GM12878 (cell line): ENCODE measurements at regions not wholly inside any gene's neighbourhood (a gene's known extent, or its start where the extent isn't known, plus 50 kb on each side); places are given as distances from the start of the nearest gene placed in this dataset.

Experiments used
- ATAC-seq: fragments of 200-7000 bp; cut with Tn5 transposase; 3 replicates; pipeline ENCODE4 v1.9.1; 2020; ENCODE audit warnings: mild to moderate bottlenecking, moderate library complexity
- BruUV-seq: library from RNA; stranded (reverse); fragments of 400-500 nt; replicated peaks from 2 replicates; lab custom pipeline; 2021; lab: Mats Ljungman, UMichigan
- CTCF ChIA-PET: fragments of 300-600 bp; sonication (Branson Sonifier 250); formaldehyde crosslinking; extraction: SDS; loops from one replicate; lab custom pipeline; 2021; ENCODE audit warnings: inconsistent platforms; lab: Yijun Ruan, JAX
- POLR2A ChIA-PET: fragments of 350-600 bp; formaldehyde crosslinking; extraction: SDS; loops from one replicate; lab custom pipeline; 2021; ENCODE audit warnings: inconsistent platforms; lab: Charles Lee
- RAD21 ChIA-PET: fragments of 300-600 bp; sonication (Branson Sonifier 250); formaldehyde crosslinking; loops from one replicate; lab custom pipeline; 2023; ENCODE audit warnings: antibody characterized with exemption; ENCODE audit not compliant: unreplicated experiment; lab: Charles Lee
- SMC1A ChIA-PET: fragments of 300-600 bp; sonication (Branson Sonifier 250); formaldehyde crosslinking; loops from one replicate; lab custom pipeline; 2023; ENCODE audit not compliant: unreplicated experiment, uncharacterized antibody; lab: Charles Lee
- DNase-seq: peaks from one replicate; pipeline ENCODE4 v3.0.0-alpha.2; 2011; ENCODE audit warnings: low read depth, low spot score
- FAIRE-seq: peaks from 3 replicates; lab custom pipeline; 2011; peaks lifted over from hg19 to GRCh38; lab: Jason Lieb, UNC
- H2AFZ ChIP-seq: 2 replicates; pipeline ENCODE4 v1.6.0; 2011; ENCODE audit warnings: low read depth, low read length, control low read depth; ENCODE audit not compliant: control insufficient read depth
- H3K27ac ChIP-seq: 2 replicates; pipeline ENCODE4 v1.5.1; 2011; ENCODE audit warnings: control low read depth; ENCODE audit not compliant: control insufficient read depth, insufficient read depth
- H3K27me3 ChIP-seq, 2 experiments: replicated peaks in 1 of 2; 2 replicates each; pipeline versions ENCODE4 v1.6.0 to v1.6.1; 2011; ENCODE audit warnings: low read length in 1 of 2; ENCODE audit not compliant: control insufficient read depth in 2 of 2, insufficient read depth in 2 of 2
- H3K36me3 ChIP-seq, 2 experiments: 2 replicates each; pipeline ENCODE4 v1.5.1; 2011; ENCODE audit warnings: low read length in 1 of 2; ENCODE audit not compliant: control insufficient read depth in 2 of 2, insufficient read depth in 2 of 2
- H3K4me1 ChIP-seq: 2 replicates; pipeline ENCODE4 v1.6.1; 2011; ENCODE audit warnings: mild to moderate bottlenecking, low read length, moderate library complexity, mixed read lengths; ENCODE audit not compliant: control insufficient read depth, insufficient read depth
- H3K4me2 ChIP-seq: 2 replicates; pipeline ENCODE4 v1.6.0; 2011; ENCODE audit warnings: control low read depth; ENCODE audit not compliant: control insufficient read depth, insufficient read depth
- H3K4me3 ChIP-seq: fragments of 200-600 bp; sonication (generic); 2 replicates; pipeline ENCODE4 v1.5.1; 2016
- H3K79me2 ChIP-seq: 2 replicates; pipeline ENCODE4 v1.6.0; 2011; ENCODE audit warnings: low read length; ENCODE audit not compliant: control insufficient read depth, insufficient read depth
- H3K9ac ChIP-seq: 2 replicates; pipeline ENCODE4 v1.8.0; 2011; ENCODE audit warnings: low read length, control low read depth, mixed read lengths; ENCODE audit not compliant: control insufficient read depth, insufficient read depth
- H3K9me3 ChIP-seq: replicated peaks from 3 replicates; pipeline ENCODE4 v1.5.1; 2011; ENCODE audit warnings: mild to moderate bottlenecking, low read length; ENCODE audit not compliant: control insufficient read depth, insufficient read depth
- H4K20me1 ChIP-seq: 2 replicates; pipeline ENCODE4 v1.6.0; 2011; ENCODE audit not compliant: control insufficient read depth, insufficient read depth
- CBX3 ChIP-seq: fragments of 200-600 bp; sonication (generic); IDR thresholded peaks from 2 replicates; pipeline ENCODE4 v1.6.1; 2016; ENCODE audit warnings: low read depth, borderline replicate concordance
- E2F8 ChIP-seq: fragments of 450-650 bp; IDR thresholded peaks from 2 replicates; pipeline ENCODE4 v1.6.1; 2018; ENCODE audit warnings: mild to moderate bottlenecking, low read depth, moderate library complexity; ENCODE audit not compliant: partially characterized antibody
- E4F1 ChIP-seq: fragments of 450-650 bp; IDR thresholded peaks from 2 replicates; pipeline ENCODE4 v1.6.1; 2018; ENCODE audit warnings: borderline replicate concordance, mild to moderate bottlenecking; ENCODE audit not compliant: partially characterized antibody
- MYC ChIP-seq: IDR thresholded peaks from 2 replicates; pipeline ENCODE4 v1.6.1; 2011; ENCODE audit warnings: mild to moderate bottlenecking, low read length, moderate library complexity, inconsistent platforms; ENCODE audit not compliant: insufficient read depth, insufficient replicate concordance, insufficient read length, severe bottlenecking
- RCOR1 ChIP-seq: conservative IDR thresholded peaks from 2 replicates; pipeline ENCODE4 v1.6.1; 2012; ENCODE audit warnings: low read depth, low read length, improper control_type of control experiment
- SMAD5 ChIP-seq: IDR thresholded peaks from 2 replicates; pipeline ENCODE4 v1.6.1; 2016; ENCODE audit warnings: antibody characterized with exemption, low read depth
- SREBF1 ChIP-seq: IDR thresholded peaks from 2 replicates; pipeline ENCODE4 v1.6.1; 2012; ENCODE audit warnings: mild to moderate bottlenecking, low read length
- SREBF2 ChIP-seq: IDR thresholded peaks from 2 replicates; pipeline ENCODE4 v1.6.1; 2012; ENCODE audit warnings: mild to moderate bottlenecking, low read length
- TCF12 ChIP-seq: IDR thresholded peaks from 2 replicates; pipeline ENCODE4 v1.6.1; 2011; ENCODE audit warnings: low read depth, mild to moderate bottlenecking, low read length
- YY1 ChIP-seq: IDR thresholded peaks from 2 replicates; pipeline ENCODE4 v1.6.1; 2011; ENCODE audit warnings: low read depth, mild to moderate bottlenecking, low read length
- ZNF207 ChIP-seq: fragments of 450-650 bp; IDR thresholded peaks from 2 replicates; pipeline ENCODE4 v1.6.1; 2014; ENCODE audit warnings: antibody characterized with exemption, mild to moderate bottlenecking, borderline replicate concordance
- ZZZ3 ChIP-seq: IDR thresholded peaks from 2 replicates; pipeline ENCODE4 v1.6.1; 2011; ENCODE audit warnings: low read depth; ENCODE audit not compliant: control insufficient read depth, insufficient read length
- WGBS: methylation state at CpG from one replicate; pipeline ENCODE4 v1.1.6; 2016; ENCODE audit warnings: low lambda C conversion rate; ENCODE audit not compliant: insufficient replicate concordance, insufficient coverage; ENCODE audit errors: missing lambda C conversion rate; 5-methylcytosine and 5-hydroxymethylcytosine counted together
- in situ Hi-C: fragments of 300-500 bp; cut with MboI; formaldehyde crosslinking; loops from 9 replicates; pipeline ENCODE4 v1.14.3; 2018; ENCODE audit warnings: mixed read lengths
- intact Hi-C: fragments of 100-400 bp; cut with micrococcal nuclease; formaldehyde crosslinking; loops from one replicate; pipeline ENCODE4 v1.14.2; 2022; ENCODE audit not compliant: unreplicated experiment

- H3K79me2 ChIP-seq = no peaks in the 10 kb centered on the region
- H2AFZ ChIP-seq = no peak overlapping the region
- TF ChIP-seq TCF12 (no peak), MYC (no peak)
- DNase-seq = no peak
- ChIA-PET POLR2A (no interaction called here), RAD21 (no interaction called here), SMC1A (interaction anchor here (1.4 kb wide), 1 partner anchor 9 kb away, joined by 3 read pairs; no protein-coding TSS in a partner anchor), CTCF (interaction anchor here (0.8 to 1.0 kb wide), 2 partner anchors 9 to 16 kb away, joined by 3 read pairs; no protein-coding TSS in a partner anchor)
- H3K4me3 ChIP-seq = no peak overlapping the region
- WGBS = 79% methylated on average over 3 of the region's 3 CpGs
- no peak overlapping the region for H3K4me2 ChIP-seq
- no peak for ATAC-seq
- no peaks in the 10 kb centered on the region for H3K4me1 ChIP-seq
- no peak overlapping the region for H3K9ac ChIP-seq
- no TSS peak for BruUV-seq
- in situ Hi-C loops (no loop called here), intact Hi-C loops (no loop called here)
- H3K27ac ChIP-seq = no peak overlapping the region
- no peaks in the 10 kb centered on the region for H3K9me3 ChIP-seq
- H3K36me3 ChIP-seq = no peaks in the 10 kb centered on the region
- no peaks in the 10 kb centered on the region for H4K20me1 ChIP-seq
- H3K27me3 ChIP-seq = no peaks in the 10 kb centered on the region
- no peak for FAIRE-seq
Measured at GRCh38 chr13:33913829-33914228, 95.9 kb downstream of the RFC3 start.

- H4K20me1 ChIP-seq = no peaks in the 10 kb centered on the region
- H3K4me3 ChIP-seq = no peak overlapping the region
- intact Hi-C loops = no loop called here
- H3K27me3 ChIP-seq = no peaks in the 10 kb centered on the region
- no peaks in the 10 kb centered on the region for H3K79me2 ChIP-seq
- no peaks in the 10 kb centered on the region for H3K9me3 ChIP-seq
- FAIRE-seq (no peak), ATAC-seq (no peak), DNase-seq (no peak)
- no peaks in the 10 kb centered on the region for H3K36me3 ChIP-seq
- H3K9ac ChIP-seq = no peak overlapping the region
- ChIA-PET SMC1A (interaction anchor here (1.0 kb wide), 1 partner anchor 14 kb away, joined by 3 read pairs; no protein-coding TSS in a partner anchor), RAD21 (no interaction called here), CTCF (interaction anchor here (0.8 kb wide), 1 partner anchor 117 kb away, joined by 3 read pairs; no protein-coding TSS in a partner anchor), POLR2A (no interaction called here)
- in situ Hi-C loops = no loop called here
- H3K4me2 ChIP-seq = no peak overlapping the region
- no peak overlapping the region for H2AFZ ChIP-seq
- BruUV-seq = no TSS peak
- H3K27ac ChIP-seq = no peak overlapping the region
- no peaks in the 10 kb centered on the region for H3K4me1 ChIP-seq
- WGBS = 98% methylated on average over 4 of the region's 4 CpGs
- TF ChIP-seq CBX3 (no peak), SREBF2 (no peak), YY1 (no peak), E4F1 (no peak), SREBF1 (no peak), SMAD5 (no peak), ZNF207 (no peak), E2F8 (no peak), RCOR1 (no peak), ZZZ3 (no peak)
Measured at GRCh38 chr13:33917190-33917589, 99.2 kb downstream of the RFC3 start.
